Trophoblast cell (in vitro differentiated cells and primary cell): ENCODE measurements at regions not wholly inside any gene's neighbourhood (a gene's known extent, or its start where the extent isn't known, plus 50 kb on each side); places are given as distances from the start of the nearest gene placed in this dataset.

Source experiments
- DNase-seq, 2 donors: peaks; one replicate each; pipeline ENCODE4 v3.0.0-alpha.2; 2016
- H2AFZ ChIP-seq: 2 replicates; pipeline ENCODE4 v1.6.1; 2013; ENCODE audit warnings: low read length, moderate library complexity, mild to moderate bottlenecking; ENCODE audit not compliant: insufficient read depth, poor library complexity
- H2AK5ac ChIP-seq: 2 replicates; pipeline ENCODE4 v1.6.1; 2013; ENCODE audit warnings: mild to moderate bottlenecking, low read length
- H2BK120ac ChIP-seq: 2 replicates; pipeline ENCODE4 v1.6.1; 2013; ENCODE audit warnings: low read length, mild to moderate bottlenecking, moderate library complexity; ENCODE audit not compliant: insufficient read depth, poor library complexity
- H2BK12ac ChIP-seq: 2 replicates; pipeline ENCODE4 v1.6.1; 2013; ENCODE audit warnings: mild to moderate bottlenecking, low read length, moderate library complexity
- H2BK5ac ChIP-seq: 2 replicates; pipeline ENCODE4 v1.6.1; 2013; ENCODE audit warnings: low read length, low read depth, moderate library complexity, mild to moderate bottlenecking; ENCODE audit not compliant: poor library complexity
- H3K14ac ChIP-seq: 2 replicates; pipeline ENCODE4 v1.6.1; 2013; ENCODE audit warnings: mild to moderate bottlenecking, low read length
- H3K18ac ChIP-seq: 2 replicates; pipeline ENCODE4 v1.6.1; 2013; ENCODE audit warnings: mild to moderate bottlenecking, low read length
- H3K23ac ChIP-seq: 2 replicates; pipeline ENCODE4 v1.6.1; 2013; ENCODE audit warnings: low read length
- H3K27ac ChIP-seq: 2 replicates; pipeline ENCODE4 v1.5.1; 2013; ENCODE audit warnings: low read depth, mild to moderate bottlenecking, inconsistent platforms, low read length, moderate library complexity
- H3K27me3 ChIP-seq: 2 replicates; pipeline ENCODE4 v1.6.1; 2013; ENCODE audit warnings: inconsistent platforms, mild to moderate bottlenecking, low read length, moderate library complexity; ENCODE audit not compliant: insufficient read depth
- H3K36me3 ChIP-seq, 2 experiments: 1 replicate in 1 of 2; 2 replicates in 1 of 2; pipeline ENCODE4 v1.6.1; 2013; ENCODE audit warnings: low read length in 2 of 2, mild to moderate bottlenecking in 2 of 2, moderate library complexity in 1 of 2; ENCODE audit not compliant: insufficient read depth in 2 of 2, control insufficient read depth in 1 of 2
- H3K4ac ChIP-seq: 2 replicates; pipeline ENCODE4 v1.6.1; 2013; ENCODE audit warnings: low read depth, mild to moderate bottlenecking, low read length, moderate library complexity
- H3K4me1 ChIP-seq, 2 experiments: 1 replicate in 1 of 2; 2 replicates in 1 of 2; pipeline ENCODE4 v1.6.1; 2013; ENCODE audit warnings: low read length in 2 of 2, mild to moderate bottlenecking in 2 of 2, moderate library complexity in 1 of 2; ENCODE audit not compliant: insufficient read depth in 2 of 2, control insufficient read depth in 1 of 2
- H3K4me2 ChIP-seq: 2 replicates; pipeline ENCODE4 v1.6.1; 2013; ENCODE audit warnings: inconsistent platforms, mild to moderate bottlenecking, low read length, moderate library complexity
- H3K4me3 ChIP-seq: 2 replicates; pipeline ENCODE4 v1.5.1; 2013; ENCODE audit warnings: mild to moderate bottlenecking, low read depth, low read length, inconsistent platforms
- H3K79me1 ChIP-seq: one replicate; pipeline ENCODE4 v1.6.1; 2013; ENCODE audit warnings: low read length
- H3K79me2 ChIP-seq: 2 replicates; pipeline ENCODE4 v1.6.1; 2013; ENCODE audit warnings: low read length, mild to moderate bottlenecking; ENCODE audit not compliant: control insufficient read depth, insufficient read depth, poor library complexity
- H3K9ac ChIP-seq: 2 replicates; pipeline ENCODE4 v1.6.1; 2013; ENCODE audit warnings: mild to moderate bottlenecking, low read length
- H3K9me3 ChIP-seq: 2 replicates; pipeline ENCODE4 v1.6.1; 2013; ENCODE audit warnings: low read depth, mild to moderate bottlenecking, control low read depth, inconsistent platforms, low read length; ENCODE audit not compliant: insufficient read depth
- H4K12ac ChIP-seq: 2 replicates; pipeline ENCODE4 v1.6.1; 2013; ENCODE audit warnings: low read depth, mild to moderate bottlenecking, low read length, moderate library complexity
- H4K8ac ChIP-seq: 2 replicates; pipeline ENCODE4 v1.6.1; 2013; ENCODE audit warnings: low read depth, mild to moderate bottlenecking, low read length, moderate library complexity
- H4K91ac ChIP-seq: one replicate; pipeline ENCODE4 v1.6.1; 2013; ENCODE audit warnings: low read depth, mild to moderate bottlenecking, low read length, moderate library complexity
- WGBS: extraction: QIAGEN DNeasy Blood & Tissue Kit; methylation state at CpG from one replicate; pipeline ENCODE4 v1.1.7; 2013; ENCODE audit warnings: missing lambda C conversion rate; ENCODE audit not compliant: insufficient read length, insufficient coverage; ENCODE audit errors: extremely low coverage; 5-methylcytosine and 5-hydroxymethylcytosine counted together

- Histone ChIP-seq H3K79me2 (no peaks in the 10 kb centered on the region), H3K23ac (no peak overlapping the region), H2BK12ac (peak overlapping the region; percentile 13), H3K4me2 (no peak overlapping the region), H3K36me3 (no peaks in the 10 kb centered on the region), H3K4me1 (peaks cover 5 to 6% of the 10 kb centered on the region in 2 experiments), H2AK5ac (no peak overlapping the region), H2BK5ac (no peak overlapping the region), H3K27ac (no peak overlapping the region), H3K27me3 (no peaks in the 10 kb centered on the region), H3K9ac (no peak overlapping the region), H2BK120ac (no peak overlapping the region), H3K4me3 (no peak overlapping the region), H2AFZ (no peak overlapping the region), H3K18ac (no peak overlapping the region), H3K9me3 (no peaks in the 10 kb centered on the region), H4K91ac (no peak overlapping the region), H4K12ac (no peak overlapping the region), H3K14ac (no peak overlapping the region), H3K4ac (no peak overlapping the region), H3K79me1 (no peaks in the 10 kb centered on the region), H4K8ac (no peak overlapping the region)
- DNase-seq = no peak
- no CpG with 5 or more reads among the region's 3 CpGs for WGBS
Observed at GRCh38 chr2:60002183-60002867, 551.1 kb downstream of the BCL11A start.

- Histone ChIP-seq H2AFZ (no peak overlapping the region), H4K91ac (no peak overlapping the region), H3K4ac (no peak overlapping the region), H2AK5ac (no peak overlapping the region), H3K4me2 (no peak overlapping the region), H3K18ac (no peak overlapping the region), H3K4me3 (no peak overlapping the region), H4K12ac (no peak overlapping the region), H3K36me3 (no peaks in the 10 kb centered on the region), H3K9me3 (no peaks in the 10 kb centered on the region), H2BK120ac (no peak overlapping the region), H2BK5ac (no peak overlapping the region), H3K4me1 (peaks cover 5 to 6% of the 10 kb centered on the region in 2 experiments), H3K23ac (no peak overlapping the region), H3K79me2 (no peaks in the 10 kb centered on the region), H3K14ac (no peak overlapping the region), H3K9ac (peak overlapping the region; percentile 53), H3K79me1 (no peaks in the 10 kb centered on the region), H3K27me3 (no peaks in the 10 kb centered on the region), H4K8ac (no peak overlapping the region), H2BK12ac (no peak overlapping the region), H3K27ac (no peak overlapping the region)
- DNase-seq = no peak
Observed at GRCh38 chr2:60000686-60001085, 552.8 kb downstream of the BCL11A start.

GRCh38 chr2:59998324-59998723, 555.1 kb downstream of the BCL11A start:
- H3K4ac ChIP-seq = no peak overlapping the region
- H2BK12ac ChIP-seq = no peak overlapping the region
- no peaks in the 10 kb centered on the region for H3K36me3 ChIP-seq
- no peaks in the 10 kb centered on the region for H3K79me1 ChIP-seq
- H3K18ac ChIP-seq = no peak overlapping the region
- H4K91ac ChIP-seq = no peak overlapping the region
- H2AK5ac ChIP-seq = no peak overlapping the region
- H3K27me3 ChIP-seq = no peaks in the 10 kb centered on the region
- peaks cover 5 to 10% of the 10 kb centered on the region in 2 experiments for H3K4me1 ChIP-seq
- H2BK120ac ChIP-seq = no peak overlapping the region
- H3K79me2 ChIP-seq = no peaks in the 10 kb centered on the region
- H3K14ac ChIP-seq = no peak overlapping the region
- H3K4me3 ChIP-seq = no peak overlapping the region
- no peaks in the 10 kb centered on the region for H3K9me3 ChIP-seq
- H3K27ac ChIP-seq = no peak overlapping the region
- no peak overlapping the region for H2AFZ ChIP-seq
- no peak overlapping the region for H3K23ac ChIP-seq
- no peak overlapping the region for H4K12ac ChIP-seq
- no peak overlapping the region for H3K4me2 ChIP-seq
- no peak overlapping the region for H2BK5ac ChIP-seq
- no peak for DNase-seq
- H3K9ac ChIP-seq = no peak overlapping the region
- no peak overlapping the region for H4K8ac ChIP-seq

- no peak overlapping the region for H3K14ac ChIP-seq
- H4K12ac ChIP-seq = no peak overlapping the region
- no peak overlapping the region for H2AFZ ChIP-seq
- no peak overlapping the region for H4K91ac ChIP-seq
- peaks cover 5 to 9% of the 10 kb centered on the region in 2 experiments for H3K4me1 ChIP-seq
- no peak overlapping the region for H3K9ac ChIP-seq
- no peak overlapping the region for H3K23ac ChIP-seq
- no peak overlapping the region for H3K4me2 ChIP-seq
- H2BK12ac ChIP-seq = no peak overlapping the region
- no peaks in the 10 kb centered on the region for H3K79me2 ChIP-seq
- no peaks in the 10 kb centered on the region for H3K9me3 ChIP-seq
- no peak overlapping the region for H2AK5ac ChIP-seq
- no peak overlapping the region for H3K18ac ChIP-seq
- no peak overlapping the region for H4K8ac ChIP-seq
- H3K27ac ChIP-seq = no peak overlapping the region
- WGBS = no CpG with 5 or more reads among the region's 3 CpGs
- no peaks in the 10 kb centered on the region for H3K79me1 ChIP-seq
- no peak overlapping the region for H2BK120ac ChIP-seq
- no peaks in the 10 kb centered on the region for H3K36me3 ChIP-seq
- no peak overlapping the region for H3K4me3 ChIP-seq
- no peaks in the 10 kb centered on the region for H3K27me3 ChIP-seq
- H2BK5ac ChIP-seq = no peak overlapping the region
- H3K4ac ChIP-seq = no peak overlapping the region
- DNase-seq = no peak
Observed at GRCh38 chr2:59997371-59997770, 556.1 kb downstream of the BCL11A start.
